ENCODE measurements at regions not wholly inside any gene's neighbourhood (a gene's known extent, or its start where the extent isn't known, plus 50 kb on each side); places are given as distances from the start of the nearest gene placed in this dataset.

- TF ChIP-seq, protein P1, sequence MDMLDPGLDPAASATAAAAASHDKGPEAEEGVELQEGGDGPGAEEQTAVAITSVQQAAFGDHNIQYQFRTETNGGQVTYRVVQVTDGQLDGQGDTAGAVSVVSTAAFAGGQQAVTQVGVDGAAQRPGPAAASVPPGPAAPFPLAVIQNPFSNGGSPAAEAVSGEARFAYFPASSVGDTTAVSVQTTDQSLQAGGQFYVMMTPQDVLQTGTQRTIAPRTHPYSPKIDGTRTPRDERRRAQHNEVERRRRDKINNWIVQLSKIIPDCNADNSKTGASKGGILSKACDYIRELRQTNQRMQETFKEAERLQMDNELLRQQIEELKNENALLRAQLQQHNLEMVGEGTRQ (IDR thresholded peaks at IDR 0.05; ENCODE audit: low read length) = no peak
- TF ChIP-seq JUND (IDR thresholded peaks at IDR 0.05; ENCODE audit: low read length) = no peak
- TF ChIP-seq ZNF274 (IDR thresholded peaks at IDR 0.05; ENCODE audit: borderline replicate concordance, extremely low read depth, low read length) = no peak
- TF ChIP-seq POU5F1 (IDR thresholded peaks at IDR 0.05; ENCODE audit: low read depth, low read length) = no peak
Observed at GRCh38 chr1:70537788-70538187, 126.7 kb downstream of the CTH start (continued).
